Colon (tissue), 2 donors: ENCODE measurements at regions not wholly inside any gene's neighbourhood (a gene's known extent, or its start where the extent isn't known, plus 50 kb on each side); places are given as distances from the start of the nearest gene placed in this dataset.
"Not testable (repeated sequence)": the region's sequence is repeated elsewhere in the genome, so short reads cannot be mapped to it uniquely, and the experiment has no call there.

Experiments
- FAIRE-seq: peaks from 2 replicates; lab custom pipeline; 2012; peaks lifted over from hg19 to GRCh38; lab: Jason Lieb, UNC
- donor health status: control.
- donor health status: control.

DNA sequence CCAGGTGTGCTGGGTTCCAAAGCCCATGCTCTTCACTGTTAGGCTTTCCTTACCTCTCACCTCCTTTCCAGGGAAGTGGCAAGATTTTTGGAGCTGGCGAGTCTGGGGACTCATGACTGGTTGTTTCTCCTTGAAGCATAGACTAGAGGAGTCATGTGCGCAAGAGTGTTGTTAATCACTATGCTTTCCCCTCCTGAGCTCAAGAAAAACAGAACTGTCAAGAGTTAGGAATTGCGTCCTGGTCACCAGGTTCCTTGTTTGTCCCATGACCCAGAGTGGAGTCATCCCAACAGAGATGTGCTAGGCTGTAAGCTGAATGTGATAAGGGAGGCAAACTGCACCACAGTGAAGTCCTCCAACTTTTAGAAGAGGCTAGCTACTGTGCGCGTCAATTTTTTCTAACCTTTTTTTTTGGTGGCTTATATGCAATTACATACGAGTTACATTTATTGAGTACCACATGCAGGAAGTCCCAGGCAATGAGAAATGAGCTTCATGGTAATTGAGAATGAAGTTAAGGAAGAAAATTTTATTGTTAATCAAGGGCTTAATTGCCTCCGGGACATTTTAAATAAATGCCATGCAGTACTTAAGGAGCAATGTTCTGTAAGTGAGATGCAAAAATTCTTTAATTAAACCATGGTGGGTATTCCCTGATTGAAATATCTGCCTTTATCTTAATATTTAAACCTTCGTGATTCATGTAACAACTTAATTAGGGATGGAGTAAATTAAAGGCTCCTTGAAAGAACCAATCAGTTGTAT, 233.9 kb downstream of the ZIC5 start:
- FAIRE-seq: no peak

DNA sequence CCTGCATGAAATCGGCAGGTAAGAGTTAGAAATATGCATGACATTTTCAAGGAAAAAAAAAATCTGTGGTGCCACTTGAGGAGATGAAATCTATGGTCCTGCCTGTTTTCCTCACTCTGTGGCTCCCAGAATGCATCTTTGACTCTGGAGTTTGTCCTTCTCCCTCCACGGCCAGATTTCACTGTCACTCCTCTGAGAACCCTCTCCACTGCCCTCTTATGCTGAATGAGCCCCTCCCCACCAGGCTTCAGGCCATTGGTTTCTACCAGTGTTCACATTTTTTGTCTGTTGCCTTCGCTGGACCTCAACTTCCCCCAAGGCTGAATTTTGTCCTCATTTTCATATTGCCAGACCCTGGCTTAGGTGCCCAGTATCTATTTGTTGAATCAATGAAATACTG, 235.0 kb downstream of the ZIC5 start:
- no peak for FAIRE-seq

DNA sequence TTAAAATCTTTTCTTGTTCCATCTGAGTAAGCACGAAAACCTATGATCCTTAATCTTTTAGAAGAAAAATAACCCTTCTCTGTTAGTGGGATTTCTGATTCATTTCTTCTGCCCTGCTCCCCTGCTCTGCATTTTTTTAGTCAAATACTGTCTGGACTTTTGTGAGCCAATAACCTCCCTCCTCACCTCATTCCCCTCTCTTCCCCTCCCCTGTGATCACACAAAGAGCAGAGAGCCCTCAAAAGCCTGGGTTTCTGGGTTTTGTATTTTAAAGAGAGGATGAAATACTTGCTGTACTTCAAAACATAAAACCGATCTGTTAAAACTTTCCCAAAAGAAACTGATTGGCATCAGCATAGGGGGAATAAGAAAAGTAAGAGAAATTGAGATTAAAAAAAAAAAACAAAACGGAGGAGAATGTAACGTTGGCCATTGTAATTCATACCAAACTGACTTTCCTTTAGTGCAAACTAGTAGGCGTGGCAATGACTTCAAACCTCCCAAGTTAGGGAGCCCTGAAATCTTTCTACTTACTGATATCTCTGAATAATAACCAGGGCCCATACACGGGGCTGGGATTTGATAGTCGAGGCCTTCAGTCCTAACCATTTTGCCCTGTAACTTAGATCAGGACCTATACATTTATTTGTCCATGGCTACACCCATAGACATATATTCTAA, 232.9 kb downstream of the TM9SF2 start:
- no peak for FAIRE-seq

DNA sequence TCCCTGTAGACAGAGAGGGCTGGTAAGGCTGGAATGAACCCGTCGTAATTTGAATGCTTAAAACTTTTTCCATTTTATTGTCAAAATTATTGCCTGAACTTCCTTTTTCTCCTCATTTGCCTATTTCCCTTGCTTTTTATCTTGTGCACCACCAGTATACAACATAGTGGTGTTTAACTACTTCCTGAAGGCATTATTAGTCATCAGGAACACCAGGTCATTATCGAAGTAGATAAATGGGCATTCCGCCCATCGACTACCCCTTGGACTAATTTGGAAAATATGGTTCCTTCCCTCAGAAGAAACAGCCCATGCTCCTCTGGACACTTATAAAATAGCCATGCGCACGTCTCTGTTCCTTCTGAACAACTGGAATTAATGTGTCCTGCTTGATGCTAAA, 232.1 kb downstream of the TM9SF2 start:
- no peak for FAIRE-seq

DNA sequence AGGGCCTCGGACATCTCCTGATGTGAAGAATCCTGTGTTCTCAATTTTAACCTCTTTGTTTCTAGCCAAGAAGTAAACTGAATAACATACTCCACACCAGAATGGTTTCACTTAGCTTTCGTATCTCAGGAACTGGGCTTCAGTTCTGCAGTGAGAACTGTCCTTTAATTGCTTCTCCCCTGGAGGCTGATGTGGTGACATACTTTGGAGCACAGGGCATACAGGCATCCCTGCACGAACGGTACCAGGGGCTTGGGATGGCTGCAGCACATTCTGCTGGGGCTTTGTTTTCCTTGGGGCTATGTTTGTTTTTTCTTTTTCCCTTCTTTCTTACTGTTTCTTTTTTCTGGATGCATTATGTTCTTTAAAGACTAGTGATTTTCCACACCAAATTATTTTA, 230.5 kb downstream of the TM9SF2 start:
- no peak for FAIRE-seq

DNA sequence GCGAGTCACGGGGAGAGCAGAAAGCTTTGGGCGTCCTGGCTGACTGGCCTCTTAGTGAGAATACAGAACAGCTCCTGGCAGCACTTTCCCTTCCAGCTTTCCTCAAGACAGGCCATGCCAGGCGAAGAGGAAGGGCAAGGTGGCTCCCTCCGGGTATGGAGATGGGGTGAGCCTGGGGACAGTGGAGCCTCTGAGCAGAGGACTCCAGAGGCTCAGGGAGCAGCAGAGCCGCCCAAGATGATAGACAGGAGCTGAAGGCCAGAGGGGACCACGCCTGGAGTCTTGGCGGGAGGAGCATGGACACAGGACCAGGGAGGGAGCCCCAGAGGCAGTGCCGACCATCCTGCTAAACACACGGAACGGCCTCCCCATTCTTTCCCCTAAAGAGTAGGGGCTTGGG, 229.1 kb downstream of the TM9SF2 start:
- FAIRE-seq: no peak

DNA sequence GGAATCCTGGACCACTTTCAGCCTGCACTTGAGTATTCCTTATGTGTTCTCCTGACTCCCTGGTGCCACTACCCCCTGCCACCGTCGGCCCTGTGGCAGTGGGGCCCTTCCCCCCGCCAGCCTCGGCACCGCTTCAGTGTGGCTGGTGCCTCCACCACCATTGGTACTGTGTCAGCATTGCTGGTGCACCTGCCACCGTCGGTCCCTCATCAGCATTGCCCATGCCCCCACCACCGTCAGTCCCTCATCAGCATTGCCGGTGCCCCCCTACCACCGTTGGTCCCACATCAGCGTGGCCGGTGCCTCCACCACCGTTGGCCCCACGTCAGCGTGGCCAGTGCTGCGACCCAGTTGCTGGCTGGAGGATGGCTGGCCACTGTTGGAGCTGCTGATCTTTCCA, 228.5 kb downstream of the TM9SF2 start:
- no peak for FAIRE-seq

DNA sequence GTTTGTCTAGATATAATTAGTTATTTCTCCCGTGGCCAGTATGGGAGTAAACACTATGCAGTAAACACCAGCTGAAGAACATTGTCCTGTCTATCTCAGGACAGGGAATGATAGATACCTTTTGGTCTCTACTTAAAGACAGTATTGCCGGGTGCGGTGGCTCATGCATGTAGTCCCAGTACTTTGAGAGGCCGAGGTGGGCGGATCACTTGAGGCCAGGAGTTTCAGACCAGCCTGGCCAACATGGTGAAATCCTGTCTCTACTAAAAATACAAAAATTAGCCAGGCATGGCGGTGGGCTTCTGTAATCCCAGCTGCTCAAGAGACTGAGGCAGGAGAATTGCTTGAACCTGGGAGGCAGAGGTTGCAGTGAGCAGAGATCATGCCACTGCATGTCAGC, 226.4 kb downstream of the TM9SF2 start:
- not testable (repeated sequence) for FAIRE-seq

DNA sequence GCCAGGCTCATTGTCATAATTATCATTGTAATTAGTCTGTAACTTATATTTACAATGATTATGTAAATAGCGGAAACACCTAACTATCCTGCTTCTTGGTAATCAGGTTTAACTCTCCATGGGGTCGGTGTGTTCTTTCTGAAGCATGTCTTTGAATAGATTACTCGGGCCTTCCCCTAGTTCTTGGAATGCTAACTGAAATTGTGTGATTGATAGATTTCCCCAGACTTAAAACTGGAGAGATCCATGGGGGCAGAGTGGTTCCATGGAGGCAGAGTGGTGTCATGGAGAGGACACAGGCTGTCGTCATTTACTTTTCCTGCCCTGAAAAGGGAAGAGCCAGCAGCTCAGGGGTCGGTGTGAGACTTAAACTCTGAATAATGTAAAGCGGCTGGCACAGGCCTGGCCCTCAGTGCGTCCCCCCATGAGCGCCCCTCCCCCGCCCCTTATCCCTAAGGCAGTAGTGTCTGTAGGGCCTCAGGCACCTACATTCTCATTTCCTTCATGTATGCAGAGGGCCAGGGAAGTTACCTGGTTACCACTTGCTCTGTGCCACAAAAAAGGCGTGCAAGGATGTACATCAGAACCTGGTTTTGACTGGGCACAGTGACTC, 225.1 kb downstream of the TM9SF2 start:
- FAIRE-seq: no peak

DNA sequence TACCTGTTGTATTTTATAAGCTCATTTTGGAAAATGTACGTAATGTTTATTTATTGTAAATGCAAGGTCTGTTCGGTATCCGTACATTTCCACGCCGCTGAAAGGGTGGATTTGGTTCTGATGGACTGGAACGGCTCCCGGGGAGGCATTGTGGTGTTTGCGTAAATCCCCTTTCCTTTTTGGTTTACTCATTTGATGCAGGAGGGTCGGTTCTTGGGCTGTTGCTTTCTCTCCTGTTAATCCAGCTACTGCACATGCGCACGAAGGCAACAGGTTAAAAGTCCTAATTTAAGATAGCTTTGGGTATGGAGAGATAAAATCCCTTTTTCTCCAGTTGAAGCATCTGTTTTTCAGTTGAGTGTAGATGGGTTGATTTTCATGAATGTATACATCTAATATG, 224.4 kb downstream of the TM9SF2 start:
- FAIRE-seq: no peak

DNA sequence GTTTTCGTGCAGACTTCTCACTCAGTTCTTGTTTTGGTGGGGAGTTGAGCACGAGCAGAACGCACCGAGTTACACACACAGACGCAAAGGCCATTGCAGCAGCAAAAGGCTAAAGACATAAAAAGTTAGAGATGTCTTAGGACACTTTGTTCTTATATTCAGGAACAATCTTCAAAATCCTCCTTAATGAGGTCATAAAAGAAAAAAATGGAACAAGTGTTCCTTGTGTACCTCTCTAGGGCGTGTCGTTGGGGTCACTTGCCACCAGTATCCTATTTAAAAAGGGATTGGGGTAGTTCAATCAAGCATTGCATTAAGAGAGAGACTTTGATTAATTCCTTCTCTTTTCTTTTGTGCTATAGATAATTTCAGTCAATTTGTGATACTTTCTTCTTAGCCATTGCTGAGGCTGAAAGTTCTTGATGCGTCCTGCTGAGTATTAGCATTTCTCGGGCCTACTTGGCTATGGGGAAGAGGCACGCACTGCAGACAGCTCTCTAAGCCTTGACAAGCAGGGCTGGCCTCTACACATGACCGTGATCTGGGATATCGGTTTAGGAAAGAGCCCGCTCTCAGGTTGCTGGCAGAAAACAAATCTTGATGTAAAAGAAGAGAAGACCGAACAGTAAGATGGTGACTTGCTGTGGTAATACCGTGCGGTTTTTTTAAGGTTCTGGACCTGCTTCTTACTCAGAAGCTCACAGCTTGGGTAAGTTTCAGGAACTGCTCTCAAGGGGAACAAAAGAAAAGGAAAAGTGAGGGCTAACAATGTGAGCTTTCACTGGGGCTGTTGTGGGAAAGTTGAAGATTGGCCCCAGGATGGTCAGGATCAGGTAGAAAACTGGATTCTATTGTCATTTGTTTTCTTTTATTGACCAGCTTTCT, 223.6 kb downstream of the TM9SF2 start:
- no peak for FAIRE-seq

DNA sequence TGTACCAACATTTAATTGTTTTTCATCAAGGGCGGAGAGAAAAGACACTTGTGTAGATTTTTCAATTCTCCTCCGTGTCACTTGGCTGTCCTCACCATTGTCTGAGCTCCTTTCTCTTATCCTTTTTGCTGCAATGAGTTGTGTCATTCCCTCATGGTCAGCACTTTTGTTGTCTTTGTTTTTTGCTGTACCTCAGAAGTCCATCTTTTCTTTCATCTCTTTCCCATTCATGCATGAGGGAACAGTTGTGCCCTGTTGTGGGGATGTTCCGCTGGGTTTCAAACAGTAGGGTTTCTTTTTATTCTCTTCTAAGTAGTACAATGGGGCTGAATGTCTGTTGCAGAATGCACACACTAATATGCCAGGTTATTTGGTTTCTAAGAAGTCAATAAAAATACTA, 222.6 kb downstream of the TM9SF2 start:
- FAIRE-seq: no peak

DNA sequence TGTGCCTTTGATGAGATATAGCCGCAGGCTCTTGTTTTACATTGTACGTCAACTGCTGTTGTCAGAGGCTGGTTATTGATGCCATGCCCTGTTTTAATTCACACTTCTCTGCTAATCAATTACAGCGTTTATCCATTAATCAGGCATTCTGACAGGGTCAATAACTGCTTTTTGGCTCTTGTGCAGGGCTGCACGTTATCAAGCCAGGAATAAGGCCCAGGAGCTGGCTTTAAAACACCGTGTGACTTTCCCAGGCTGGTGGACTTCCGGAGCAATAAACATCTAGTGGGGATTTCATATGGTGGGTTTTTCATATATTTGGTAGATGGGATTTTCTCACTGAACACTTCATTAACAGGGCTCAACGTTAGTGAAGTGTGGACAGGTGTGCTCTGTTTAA, 221.7 kb downstream of the TM9SF2 start:
- no peak for FAIRE-seq

DNA sequence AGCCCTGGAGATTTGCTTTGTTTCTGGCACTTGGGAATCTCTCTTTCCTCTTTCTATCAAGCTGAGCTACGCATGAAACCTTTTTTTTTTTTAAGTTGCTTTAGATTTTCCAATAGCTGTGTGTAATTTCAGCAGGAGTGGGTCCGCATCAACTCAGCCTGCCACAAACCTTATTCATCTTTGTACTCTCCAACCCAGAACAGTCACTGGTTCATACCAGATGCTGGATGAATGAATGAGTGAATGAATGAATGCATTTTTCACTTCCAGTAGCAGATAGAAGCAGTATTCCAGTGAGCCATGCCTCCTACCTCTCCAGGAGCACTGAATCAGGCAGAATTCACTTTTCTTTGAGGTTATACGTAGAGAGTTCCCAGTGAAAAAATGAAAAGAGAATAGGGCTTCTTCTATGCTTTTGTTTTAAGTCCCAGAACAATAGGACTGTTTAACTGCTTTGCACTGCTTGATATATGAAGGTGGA, 221.1 kb downstream of the TM9SF2 start:
- no peak for FAIRE-seq

DNA sequence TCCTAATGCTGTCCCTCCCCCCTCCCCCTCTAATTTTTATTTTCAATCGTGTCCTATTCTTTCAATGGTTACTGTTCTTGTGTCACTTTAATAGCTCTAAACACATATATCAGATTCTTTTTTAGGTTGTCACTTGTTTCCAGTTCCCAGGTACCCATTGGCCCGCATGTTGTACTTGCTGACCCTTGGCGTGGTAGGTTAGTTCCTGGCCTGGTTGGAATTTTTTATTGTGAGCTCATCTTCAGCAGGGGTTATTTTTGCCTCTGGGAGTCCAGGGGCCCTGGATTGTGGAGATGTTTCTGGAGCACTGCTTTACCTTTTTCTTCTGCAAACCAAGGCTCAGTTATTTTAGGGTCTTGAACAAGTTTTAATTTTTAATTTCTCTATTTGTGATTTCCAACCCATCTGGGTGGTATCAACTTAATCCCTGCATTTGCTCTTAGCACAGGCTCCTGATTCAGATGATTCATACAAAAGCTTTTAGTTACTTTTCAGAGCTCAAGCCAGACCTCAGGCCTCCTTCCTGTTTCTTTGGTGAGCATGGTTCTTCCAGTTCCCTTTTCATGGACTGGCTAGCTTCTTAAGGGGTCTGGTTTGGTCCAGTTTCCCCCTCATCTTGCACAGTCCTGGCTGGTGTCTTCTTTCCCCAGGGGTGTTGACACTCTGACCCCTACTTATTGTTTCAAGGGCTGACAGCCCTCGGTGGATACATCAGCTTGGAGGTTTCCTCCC, 220.5 kb downstream of the TM9SF2 start:
- FAIRE-seq: no peak

DNA sequence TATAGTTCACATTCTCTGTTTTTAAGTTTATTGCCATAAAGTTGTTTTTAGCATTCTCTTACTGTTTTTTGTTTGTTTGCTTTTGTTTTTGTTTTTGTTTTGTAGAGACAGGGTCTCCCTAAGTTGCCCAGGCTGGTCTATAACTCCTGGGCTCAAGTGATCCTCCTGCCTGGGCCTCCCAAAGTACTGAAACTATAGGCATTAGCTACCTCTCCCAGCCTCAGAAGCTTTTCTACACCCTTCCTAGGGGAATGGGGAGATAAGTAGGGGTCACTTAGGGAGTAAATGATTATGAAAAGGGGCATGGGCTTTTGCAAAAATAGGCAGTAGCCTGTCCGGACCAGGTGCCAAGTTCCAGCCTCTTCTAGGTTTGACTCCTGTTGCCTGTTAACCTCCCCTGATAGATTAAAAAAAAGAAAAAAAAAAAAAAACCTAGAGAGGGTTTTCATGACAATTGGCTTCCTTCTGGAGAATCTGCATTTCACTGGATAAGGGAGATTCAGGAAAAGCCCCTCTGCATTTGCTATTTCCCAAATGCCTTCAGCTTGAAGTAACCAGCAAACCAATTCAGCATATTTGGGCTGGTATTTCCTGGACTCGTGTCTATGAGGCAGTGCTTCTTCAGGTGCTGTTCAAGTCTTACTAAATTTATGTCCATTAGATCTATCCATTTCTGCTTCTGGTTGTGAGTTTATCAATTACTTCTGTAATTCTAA, 216.8 kb downstream of the TM9SF2 start:
- FAIRE-seq: no peak

DNA sequence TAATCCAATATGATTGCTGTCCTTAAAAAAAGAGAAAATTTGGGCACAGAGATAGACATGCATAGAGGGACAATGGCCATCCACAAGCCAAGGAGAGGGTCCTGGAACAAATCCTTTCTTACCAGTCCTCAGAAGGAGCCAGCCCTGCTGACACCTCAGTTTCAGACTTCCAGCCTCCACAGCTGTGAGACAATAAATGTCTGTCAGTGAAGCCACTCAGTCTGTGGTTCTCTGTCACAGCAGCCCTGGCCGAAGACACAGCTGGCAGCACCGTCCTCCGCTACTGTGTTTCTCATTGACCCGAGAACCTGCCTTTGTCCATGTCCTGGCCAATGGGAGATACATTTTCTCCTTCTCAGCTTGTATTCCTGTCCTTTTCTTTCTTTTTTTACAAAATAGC, 207.9 kb downstream of the TM9SF2 start:
- FAIRE-seq: no peak

DNA sequence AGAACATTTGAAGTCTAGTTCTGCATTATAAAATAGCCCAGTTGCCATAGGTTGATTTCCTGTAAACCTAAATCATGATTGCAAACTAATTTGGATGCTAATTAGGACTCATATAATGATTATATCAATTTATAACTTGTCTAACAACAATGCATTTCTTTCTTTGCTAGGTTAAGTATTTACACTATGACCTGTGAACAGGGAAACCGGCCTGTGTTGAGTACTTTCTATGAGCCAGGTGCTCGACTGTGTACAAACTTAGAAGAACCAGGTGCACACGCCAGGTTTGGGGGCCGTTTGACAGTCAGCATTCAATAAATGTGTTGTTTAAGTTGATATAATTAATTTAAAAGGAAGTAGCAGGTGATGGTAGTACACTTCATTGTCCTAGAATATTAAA, 203.1 kb downstream of the TM9SF2 start:
- FAIRE-seq: no peak

DNA sequence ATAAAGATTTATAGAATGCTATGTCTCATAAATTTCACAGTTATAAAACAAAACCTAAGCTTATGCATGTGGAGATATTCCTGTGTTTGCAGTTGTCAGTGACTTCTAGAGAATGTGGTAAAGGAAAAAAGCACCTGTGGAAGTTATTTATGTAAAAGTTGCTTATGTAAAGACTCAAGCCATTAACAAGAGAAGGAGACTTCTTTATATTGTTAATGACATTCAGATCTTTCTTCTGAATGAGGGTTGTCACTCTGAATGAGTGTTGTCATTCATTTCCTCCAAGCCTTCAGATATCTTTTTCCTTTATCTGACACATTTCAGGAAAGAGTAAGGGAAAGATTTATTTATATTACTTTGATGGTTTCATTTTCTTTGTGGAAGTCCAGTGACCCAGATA, 202.6 kb downstream of the TM9SF2 start:
- FAIRE-seq: no peak

DNA sequence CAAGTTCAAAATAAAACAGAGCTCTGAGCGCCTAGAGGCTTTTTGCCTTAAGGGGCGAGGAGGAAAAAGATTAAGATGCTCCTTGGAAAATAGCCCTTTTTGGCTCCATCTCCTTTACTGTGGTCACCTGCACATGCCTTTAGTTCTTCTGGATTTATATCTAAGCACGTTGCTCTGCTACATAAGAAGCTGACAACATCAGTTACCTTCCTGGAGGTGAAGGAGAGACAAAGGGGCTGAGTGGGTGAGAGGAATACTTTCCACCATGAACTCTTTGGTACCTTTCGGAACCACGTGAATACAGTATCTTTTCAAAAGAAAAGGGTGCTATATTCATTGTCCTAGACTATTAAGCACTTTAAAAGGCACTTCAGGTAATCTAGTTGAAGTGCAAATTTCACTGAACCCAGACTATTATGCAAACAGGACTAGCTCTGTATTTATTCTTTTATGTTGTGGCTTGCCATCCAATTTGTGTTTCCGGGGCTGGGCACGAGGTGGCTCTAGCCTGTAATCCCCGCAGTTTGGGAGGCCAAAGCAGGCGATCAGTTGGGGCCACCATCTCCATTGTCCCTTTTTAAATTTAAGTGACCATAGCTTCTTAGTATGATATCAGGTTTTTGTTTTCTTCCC, 201.5 kb downstream of the TM9SF2 start:
- no peak for FAIRE-seq

DNA sequence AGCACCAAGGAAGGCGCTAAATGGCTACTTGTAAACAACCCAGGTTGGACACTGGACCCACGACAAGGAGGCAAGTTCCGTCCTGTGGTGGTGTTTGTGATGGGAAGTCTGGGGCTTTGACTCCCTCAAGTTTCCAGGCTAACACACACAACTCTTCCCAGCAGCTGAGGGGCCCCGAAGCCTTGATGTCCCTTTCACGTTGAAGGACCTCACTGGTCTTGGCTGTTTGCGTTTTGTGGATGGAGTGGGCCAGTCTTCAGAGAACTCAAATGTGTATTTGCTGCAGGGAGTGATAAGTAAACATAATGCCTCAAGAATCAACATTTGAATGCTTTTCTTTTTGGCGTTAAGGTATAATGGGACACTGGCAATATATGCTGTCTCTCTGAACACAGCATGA, 199.2 kb downstream of the TM9SF2 start:
- FAIRE-seq: no peak
